Parathyroid adenoma (tissue), 2 donors: ENCODE measurements at regions not wholly inside any gene's neighbourhood (a gene's known extent, or its start where the extent isn't known, plus 50 kb on each side); places are given as distances from the start of the nearest gene placed in this dataset.

Experiments
- H2AFZ ChIP-seq: fragments of 300-600 bp; sonication (generic); one replicate; pipeline ENCODE4 v1.7.0; 2017; ENCODE audit warnings: antibody characterized with exemption, mild to moderate bottlenecking
- H3K27ac ChIP-seq: fragments of 300-600 bp; sonication (generic); one replicate; pipeline ENCODE4 v1.7.0; 2017
- H3K27me3 ChIP-seq: fragments of 300-600 bp; sonication (generic); one replicate; pipeline ENCODE4 v1.7.0; 2017; ENCODE audit warnings: low read length; ENCODE audit not compliant: control insufficient read depth, insufficient read depth
- H3K36me3 ChIP-seq: fragments of 300-600 bp; sonication (generic); one replicate; pipeline ENCODE4 v1.7.0; 2017; ENCODE audit warnings: low read length; ENCODE audit not compliant: control insufficient read depth, insufficient read depth
- H3K4me1 ChIP-seq: fragments of 300-600 bp; sonication (generic); one replicate; pipeline ENCODE4 v1.7.0; 2017; ENCODE audit warnings: control low read depth
- H3K4me2 ChIP-seq: fragments of 300-600 bp; sonication (generic); one replicate; pipeline ENCODE4 v1.7.0; 2017; ENCODE audit warnings: low read length
- H3K4me3 ChIP-seq: fragments of 300-600 bp; sonication (generic); one replicate; pipeline ENCODE4 v1.7.0; 2017; ENCODE audit warnings: low read depth, low read length
- H3K79me2 ChIP-seq: fragments of 300-600 bp; sonication (generic); one replicate; pipeline ENCODE4 v1.7.0; 2017; ENCODE audit warnings: control low read depth
- H3K9ac ChIP-seq: fragments of 300-600 bp; sonication (generic); one replicate; pipeline ENCODE4 v1.7.0; 2017; ENCODE audit warnings: mild to moderate bottlenecking
- H3K9me3 ChIP-seq: fragments of 300-600 bp; sonication (generic); one replicate; pipeline ENCODE4 v1.7.0; 2017; ENCODE audit warnings: low read length; ENCODE audit not compliant: control insufficient read depth
- TF ChIP-seq, protein P1 (sequence below): fragments of 300-600 bp; sonication (generic); IDR thresholded peaks from one replicate; pipeline ENCODE4 v1.7.0; 2017; ENCODE audit warnings: antibody characterized with exemption, mild to moderate bottlenecking
- donor health status: primary hyperparathyroidism.

GRCh38 chr3:74033381-74033780 is 408.6 kb upstream of the PDZRN3 start:
- H3K4me3 ChIP-seq: no peak overlapping the region
- no peaks in the 10 kb centered on the region for H3K79me2 ChIP-seq
- no peaks in the 10 kb centered on the region for H3K4me1 ChIP-seq
- no peaks in the 10 kb centered on the region for H3K27me3 ChIP-seq
- H3K9ac ChIP-seq: no peak overlapping the region
- H2AFZ ChIP-seq: no peak overlapping the region
- no peaks in the 10 kb centered on the region for H3K9me3 ChIP-seq
- no peak overlapping the region for H3K4me2 ChIP-seq
- H3K36me3 ChIP-seq: no peaks in the 10 kb centered on the region
- TF ChIP-seq, protein P1, sequence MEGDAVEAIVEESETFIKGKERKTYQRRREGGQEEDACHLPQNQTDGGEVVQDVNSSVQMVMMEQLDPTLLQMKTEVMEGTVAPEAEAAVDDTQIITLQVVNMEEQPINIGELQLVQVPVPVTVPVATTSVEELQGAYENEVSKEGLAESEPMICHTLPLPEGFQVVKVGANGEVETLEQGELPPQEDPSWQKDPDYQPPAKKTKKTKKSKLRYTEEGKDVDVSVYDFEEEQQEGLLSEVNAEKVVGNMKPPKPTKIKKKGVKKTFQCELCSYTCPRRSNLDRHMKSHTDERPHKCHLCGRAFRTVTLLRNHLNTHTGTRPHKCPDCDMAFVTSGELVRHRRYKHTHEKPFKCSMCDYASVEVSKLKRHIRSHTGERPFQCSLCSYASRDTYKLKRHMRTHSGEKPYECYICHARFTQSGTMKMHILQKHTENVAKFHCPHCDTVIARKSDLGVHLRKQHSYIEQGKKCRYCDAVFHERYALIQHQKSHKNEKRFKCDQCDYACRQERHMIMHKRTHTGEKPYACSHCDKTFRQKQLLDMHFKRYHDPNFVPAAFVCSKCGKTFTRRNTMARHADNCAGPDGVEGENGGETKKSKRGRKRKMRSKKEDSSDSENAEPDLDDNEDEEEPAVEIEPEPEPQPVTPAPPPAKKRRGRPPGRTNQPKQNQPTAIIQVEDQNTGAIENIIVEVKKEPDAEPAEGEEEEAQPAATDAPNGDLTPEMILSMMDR: no peak
- H3K27ac ChIP-seq: no peak overlapping the region

GRCh38 chr3:74027121-74027520 is 402.4 kb upstream of the PDZRN3 start:
- TF ChIP-seq, protein P1: no peak

GRCh38 chr3:74023395-74023794 is 398.7 kb upstream of the PDZRN3 start:
- Histone ChIP-seq H3K4me1 (no peaks in the 10 kb centered on the region), H3K4me3 (no peak overlapping the region), H3K79me2 (no peaks in the 10 kb centered on the region), H3K9me3 (peaks cover 2% of the 10 kb centered on the region), H3K9ac (no peak overlapping the region), H3K36me3 (no peaks in the 10 kb centered on the region), H3K27ac (no peak overlapping the region), H3K4me2 (no peak overlapping the region), H3K27me3 (no peaks in the 10 kb centered on the region), H2AFZ (no peak overlapping the region)
- TF ChIP-seq, protein P1: no peak

More at GRCh38 chr3:74027121-74027520, 402.4 kb upstream of the PDZRN3 start:
- H3K36me3 ChIP-seq: no peaks in the 10 kb centered on the region
- no peaks in the 10 kb centered on the region for H3K79me2 ChIP-seq
- H3K4me1 ChIP-seq: no peaks in the 10 kb centered on the region
- no peaks in the 10 kb centered on the region for H3K27me3 ChIP-seq
- H3K9me3 ChIP-seq: peaks cover 2% of the 10 kb centered on the region
- H3K4me2 ChIP-seq: no peak overlapping the region
- no peak overlapping the region for H2AFZ ChIP-seq
- no peak overlapping the region for H3K4me3 ChIP-seq
- no peak overlapping the region for H3K27ac ChIP-seq
- no peak overlapping the region for H3K9ac ChIP-seq

DNA sequence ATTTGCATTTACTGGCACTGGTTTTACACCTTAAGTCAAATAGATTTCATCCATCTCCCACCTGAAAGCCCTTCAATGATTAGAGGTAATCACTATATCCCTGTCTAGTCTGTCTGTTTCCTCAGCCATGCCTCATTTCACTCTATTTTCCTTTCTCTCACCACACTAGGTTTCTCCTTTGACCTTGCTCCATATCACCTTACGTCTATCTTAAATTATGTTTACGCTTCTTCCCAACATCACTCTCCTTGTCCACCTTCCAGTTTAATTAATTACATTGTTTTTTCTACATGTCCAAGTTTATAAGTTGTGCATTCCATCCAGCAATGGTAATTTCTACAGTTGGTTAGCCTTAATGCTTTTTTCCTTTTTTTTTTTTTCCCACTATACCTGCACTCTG is 396.7 kb upstream of the PDZRN3 start:
- Histone ChIP-seq H3K27ac (no peak overlapping the region), H2AFZ (no peak overlapping the region), H3K9ac (no peak overlapping the region), H3K4me2 (no peak overlapping the region), H3K4me1 (no peaks in the 10 kb centered on the region), H3K4me3 (no peak overlapping the region), H3K79me2 (no peaks in the 10 kb centered on the region), H3K27me3 (no peaks in the 10 kb centered on the region), H3K36me3 (no peaks in the 10 kb centered on the region), H3K9me3 (peaks cover 2% of the 10 kb centered on the region)
- TF ChIP-seq, protein P1: no peak

- Histone ChIP-seq H3K4me3 (no peak overlapping the region), H3K9ac (no peak overlapping the region), H3K27ac (no peak overlapping the region), H3K27me3 (no peaks in the 10 kb centered on the region), H3K79me2 (no peaks in the 10 kb centered on the region), H3K4me1 (no peaks in the 10 kb centered on the region), H3K4me2 (no peak overlapping the region), H3K36me3 (no peaks in the 10 kb centered on the region), H2AFZ (no peak overlapping the region), H3K9me3 (no peaks in the 10 kb centered on the region)
- TF ChIP-seq, protein P1: no peak
Observed at GRCh38 chr3:74009961-74010844, 385.5 kb upstream of the PDZRN3 start.
